ENCODE measurements at regions not wholly inside any gene's neighbourhood (a gene's known extent, or its start where the extent isn't known, plus 50 kb on each side); places are given as distances from the start of the nearest gene placed in this dataset.
"Not testable (repeated sequence)": the region's sequence is repeated elsewhere in the genome, so short reads cannot be mapped to it uniquely, and the experiment has no call there.

DNA sequence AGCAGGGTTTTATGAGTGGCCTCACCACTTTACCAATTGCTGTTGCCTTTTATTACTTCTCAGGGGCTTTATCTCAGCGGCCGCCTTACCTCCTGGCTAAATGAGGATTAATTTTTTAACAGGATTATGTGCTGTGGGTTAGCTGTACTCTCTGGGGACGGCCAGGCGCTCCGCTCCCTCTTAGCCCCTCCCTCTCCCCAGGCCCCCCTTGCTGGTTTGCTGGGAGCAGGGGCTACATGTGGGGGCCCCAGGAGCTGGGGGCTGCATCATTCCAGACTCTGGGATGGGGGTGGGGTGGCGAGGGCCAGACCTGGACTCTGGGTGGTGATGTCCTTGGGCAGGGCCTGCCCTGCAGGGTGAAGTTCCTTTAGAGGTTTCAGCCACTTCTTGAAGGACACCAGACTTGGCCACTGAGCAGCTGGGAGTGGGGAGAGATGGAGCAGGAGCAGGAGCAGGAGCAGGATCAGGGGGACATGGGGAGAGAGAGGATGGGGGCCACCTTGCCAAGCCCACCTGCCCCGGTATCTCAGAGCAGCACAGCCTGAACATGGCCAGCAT, 196.1 kb downstream of the GOLGA6L6 start:
- ATAC-seq = no peak

DNA sequence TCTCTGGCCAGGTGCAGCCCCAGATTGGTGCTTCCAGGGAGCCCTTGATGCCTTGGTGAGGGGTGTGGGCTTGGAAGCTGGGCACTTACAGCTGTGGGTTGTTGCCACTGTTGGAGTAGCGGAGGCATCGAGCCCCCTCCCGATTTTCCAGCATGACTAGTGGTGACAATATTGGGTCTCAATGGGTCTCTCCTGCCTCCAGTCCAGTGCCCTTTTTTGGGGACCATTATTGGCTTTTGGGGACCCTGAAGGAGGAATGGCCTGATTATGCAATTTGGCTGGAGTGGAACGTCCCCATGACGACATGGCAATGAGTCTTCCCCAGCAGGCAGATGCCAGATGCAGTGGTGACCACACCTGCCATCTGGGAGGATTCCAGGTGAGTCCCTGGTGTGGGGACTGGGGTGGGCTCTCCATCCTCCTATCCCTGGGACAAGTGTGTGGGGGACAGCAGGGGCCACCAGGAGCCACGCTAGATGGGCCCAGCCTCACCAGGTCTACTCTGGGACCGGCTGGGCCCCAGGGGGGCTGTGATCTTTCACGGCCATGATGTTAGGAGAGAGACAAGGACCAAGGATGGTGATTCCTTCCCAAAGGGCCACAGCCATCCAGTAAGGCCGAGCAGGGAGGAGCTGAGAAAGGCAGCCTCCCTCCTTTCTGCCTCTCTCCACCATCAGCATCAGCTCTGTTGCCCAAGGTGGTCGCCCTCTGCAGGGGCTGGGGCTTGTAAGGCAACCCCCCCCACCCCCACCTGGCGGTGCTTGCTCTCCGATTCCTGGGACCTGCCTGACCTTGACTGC, 196.8 kb downstream of the GOLGA6L6 start:
- ATAC-seq = no peak

- ATAC-seq = not testable (repeated sequence)
These were observed 198.0 kb downstream of the GOLGA6L6 start for GRCh38 chr15:20343395-20344211.

DNA sequence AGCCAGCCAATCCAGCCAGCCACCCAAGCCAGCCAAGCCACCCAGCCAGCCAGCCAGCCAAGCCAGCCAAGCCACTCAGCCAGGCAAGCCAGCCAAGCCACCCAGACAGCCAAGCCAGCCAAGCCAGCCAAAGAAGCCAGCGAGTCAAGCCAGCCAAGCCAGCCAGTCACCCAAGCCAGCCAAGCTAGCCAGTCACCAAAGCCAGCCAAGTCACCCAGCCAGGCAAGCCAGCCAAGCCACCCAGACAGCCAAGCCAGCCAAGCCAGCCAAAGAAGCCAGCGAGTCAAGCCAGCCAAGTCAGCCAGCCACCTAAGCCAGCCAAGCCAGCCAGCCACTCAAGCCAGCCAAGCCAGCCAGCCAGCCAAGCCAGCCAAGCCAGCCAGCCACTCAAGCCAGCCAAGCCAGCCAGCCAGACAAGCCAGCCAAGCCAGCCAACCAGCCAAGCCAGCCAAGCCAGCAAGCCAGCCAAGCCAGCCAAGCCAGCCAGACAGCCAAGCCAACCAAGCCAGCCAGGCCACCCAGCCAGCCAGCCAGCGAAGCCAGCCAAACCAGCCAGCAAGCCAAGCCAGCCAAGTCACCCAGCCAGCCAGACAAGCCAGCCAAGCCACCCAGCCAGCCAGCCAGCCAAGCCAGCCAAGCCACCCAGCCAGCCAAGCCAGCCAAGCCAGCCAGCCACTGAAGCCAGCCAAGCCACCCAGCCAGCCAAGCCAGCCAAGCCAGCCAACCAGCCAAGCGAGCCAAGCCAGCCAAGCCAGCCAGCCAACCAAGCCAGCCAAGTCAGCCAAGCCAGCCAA, 198.8 kb downstream of the GOLGA6L6 start:
- not testable (repeated sequence) for ATAC-seq

GRCh38 chr15:20341901-20342600, 199.5 kb downstream of the GOLGA6L6 start:
- ATAC-seq = peak; percentile 10

GRCh38 chr15:20340931-20341661, 200.5 kb downstream of the GOLGA6L6 start:
- ATAC-seq = peak; percentile 44

- ATAC-seq = peak; percentile 66
These were observed 201.2 kb downstream of the GOLGA6L6 start for GRCh38 chr15:20340331-20340811.

DNA sequence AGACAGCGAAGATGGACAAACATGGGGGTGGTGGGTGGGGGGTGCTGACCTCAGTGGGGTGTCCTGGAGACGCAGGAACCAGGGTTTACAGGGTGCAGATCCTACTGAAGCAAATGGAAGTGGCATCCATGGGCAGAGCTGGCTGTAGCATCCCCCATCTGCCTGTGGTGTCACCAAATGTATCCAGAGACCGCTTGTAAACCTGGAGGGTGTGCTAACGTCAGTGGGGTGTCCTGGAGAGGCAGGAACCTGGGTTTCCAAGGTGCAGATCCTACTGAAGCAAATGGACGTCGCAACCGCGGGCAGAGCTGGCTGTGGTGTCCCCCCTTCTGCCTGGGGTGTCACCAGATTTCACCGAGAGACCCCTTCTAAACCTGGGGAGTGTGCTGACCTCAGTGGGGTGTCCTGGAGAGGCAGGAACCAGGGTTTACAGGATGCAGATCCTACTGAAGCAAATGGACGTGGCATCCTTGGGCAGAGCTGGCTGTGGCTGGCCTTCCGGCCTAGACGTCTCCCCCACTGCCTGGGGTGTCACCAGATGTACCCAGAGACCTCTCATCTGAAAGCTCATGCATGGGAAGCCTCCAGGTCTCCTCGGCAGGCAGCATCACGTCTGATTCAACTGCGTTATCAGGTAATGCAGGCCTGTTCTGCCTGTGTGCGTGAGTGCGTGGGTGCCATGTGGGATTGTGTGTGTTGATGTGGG, 202.4 kb downstream of the GOLGA6L6 start:
- ATAC-seq = not testable (repeated sequence)

DNA sequence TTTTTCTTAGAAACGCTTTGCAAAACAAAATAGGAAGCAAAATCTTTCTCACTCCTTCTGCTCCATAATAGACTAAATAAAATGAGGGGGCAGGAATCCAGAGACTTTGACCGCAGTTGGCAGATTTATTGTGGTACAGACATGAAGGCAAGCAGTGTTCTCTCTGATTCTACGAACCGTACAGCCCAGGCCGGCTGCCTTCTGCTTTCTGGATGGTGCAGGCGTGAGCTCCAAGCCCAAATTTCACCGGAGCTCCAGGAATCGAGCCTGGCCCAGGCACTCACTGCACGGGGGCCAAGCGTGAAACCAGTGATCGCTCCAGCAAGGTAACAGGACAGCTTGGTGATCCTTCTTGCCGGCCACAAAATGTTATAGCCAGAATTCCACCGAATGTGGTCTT, 202.9 kb downstream of the GOLGA6L6 start:
- not testable (repeated sequence) for ATAC-seq

DNA sequence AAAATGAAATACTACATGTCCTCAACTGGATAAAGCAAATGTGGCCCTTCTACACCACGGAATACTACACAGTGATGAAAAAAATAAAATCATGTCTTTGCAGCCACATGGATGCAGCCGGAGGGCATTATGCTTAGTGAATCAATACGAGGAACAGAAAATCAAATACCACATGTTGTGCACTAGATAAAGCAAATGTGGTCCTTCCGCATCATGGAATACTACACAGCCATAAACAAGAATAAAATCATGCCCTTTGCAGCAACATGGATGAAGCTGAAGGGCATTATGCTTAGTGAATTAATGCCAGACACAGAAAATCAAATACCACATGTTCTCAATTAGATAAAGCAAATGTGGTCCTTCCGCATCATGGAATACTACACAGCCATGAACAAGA, 204.4 kb downstream of the GOLGA6L6 start:
- ATAC-seq = not testable (repeated sequence)

- not testable (repeated sequence) for ATAC-seq
These were observed 207.1 kb downstream of the GOLGA6L6 start for GRCh38 chr15:20334451-20334850.

GRCh38 chr15:20325751-20326150, 215.8 kb downstream of the GOLGA6L6 start:
- ATAC-seq = not testable (repeated sequence)

DNA sequence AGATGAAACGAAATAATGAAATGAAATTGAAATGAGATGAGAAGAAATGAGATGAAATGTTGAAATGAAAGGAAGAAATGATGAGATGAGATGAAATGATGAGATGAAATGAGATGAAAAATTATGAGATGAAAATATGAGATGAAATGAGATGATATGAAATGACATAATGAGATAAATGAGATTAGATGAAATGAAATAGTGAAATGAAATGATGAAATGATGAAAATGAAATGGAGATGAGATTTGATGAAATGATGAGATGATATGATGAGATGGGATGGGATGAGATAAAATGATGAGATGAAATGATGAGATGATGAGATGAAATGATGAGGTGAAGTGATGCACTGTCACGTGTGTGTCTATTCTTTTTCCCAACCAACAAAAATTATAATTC, 224.5 kb downstream of the GOLGA6L6 start:
- ATAC-seq = not testable (repeated sequence)

DNA sequence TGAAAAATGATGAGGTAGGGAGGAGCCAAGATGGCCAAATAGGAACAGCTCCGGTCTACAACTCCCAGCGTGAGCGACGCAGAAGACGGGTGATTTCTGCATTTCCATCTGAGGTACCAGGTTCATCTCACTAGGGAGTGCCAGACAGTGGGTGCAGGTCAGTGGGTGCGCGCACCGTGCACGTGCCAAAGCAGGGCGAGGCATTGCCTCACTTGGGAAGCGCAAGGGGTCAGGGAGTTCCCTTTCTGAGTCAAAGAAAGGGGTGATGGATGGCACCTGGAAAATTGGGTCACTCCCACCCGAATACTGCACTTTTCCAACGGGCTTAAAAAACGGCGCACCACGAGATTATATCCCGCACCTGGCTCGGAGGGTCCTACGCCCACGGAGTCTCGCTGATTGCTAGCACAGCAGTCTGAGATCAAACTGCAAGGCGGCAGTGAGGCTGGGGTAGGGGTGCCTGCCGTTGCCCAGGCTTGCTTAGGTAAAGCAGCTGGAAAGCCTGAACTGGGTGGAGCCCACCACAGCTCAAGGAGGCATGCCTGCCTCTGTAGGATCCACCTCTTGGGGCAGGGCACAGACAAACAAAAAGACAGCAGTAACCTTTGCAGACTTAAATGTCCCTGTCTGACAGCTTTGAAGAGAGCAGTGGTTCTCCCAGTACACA, 230.5 kb downstream of the GOLGA6L6 start:
- not testable (repeated sequence) for ATAC-seq

GRCh38 chr15:20310603-20311002, 231.0 kb downstream of the GOLGA6L6 start:
- no peak for ATAC-seq

DNA sequence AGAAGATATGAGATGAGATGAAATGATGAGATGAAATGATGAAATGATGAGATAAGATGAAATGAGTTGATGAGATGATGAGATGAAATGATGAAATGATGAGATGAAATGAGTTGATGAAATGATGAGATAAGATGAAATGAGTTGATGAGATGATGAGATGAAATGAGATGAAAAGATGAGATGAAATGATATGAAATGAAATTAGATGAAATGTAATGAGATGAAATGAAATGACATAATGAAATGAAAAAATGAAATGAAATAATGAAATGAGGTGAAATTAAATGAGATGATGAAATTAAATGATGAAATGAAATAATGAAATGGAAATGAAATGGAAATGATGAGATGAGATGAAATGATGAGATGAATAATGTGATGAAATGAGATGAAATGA, 231.6 kb downstream of the GOLGA6L6 start:
- ATAC-seq = not testable (repeated sequence)

- ATAC-seq = not testable (repeated sequence)
These were observed 232.2 kb downstream of the GOLGA6L6 start for GRCh38 chr15:20309395-20309794.

- ATAC-seq = not testable (repeated sequence)
These were observed 233.4 kb downstream of the GOLGA6L6 start for GRCh38 chr15:20308027-20308690.

GRCh38 chr15:20307137-20307536, 234.5 kb downstream of the GOLGA6L6 start:
- not testable (repeated sequence) for ATAC-seq
